ENCODE measurements at regions not wholly inside any gene's neighbourhood (a gene's known extent, or its start where the extent isn't known, plus 50 kb on each side); places are given as distances from the start of the nearest gene placed in this dataset.

DNA sequence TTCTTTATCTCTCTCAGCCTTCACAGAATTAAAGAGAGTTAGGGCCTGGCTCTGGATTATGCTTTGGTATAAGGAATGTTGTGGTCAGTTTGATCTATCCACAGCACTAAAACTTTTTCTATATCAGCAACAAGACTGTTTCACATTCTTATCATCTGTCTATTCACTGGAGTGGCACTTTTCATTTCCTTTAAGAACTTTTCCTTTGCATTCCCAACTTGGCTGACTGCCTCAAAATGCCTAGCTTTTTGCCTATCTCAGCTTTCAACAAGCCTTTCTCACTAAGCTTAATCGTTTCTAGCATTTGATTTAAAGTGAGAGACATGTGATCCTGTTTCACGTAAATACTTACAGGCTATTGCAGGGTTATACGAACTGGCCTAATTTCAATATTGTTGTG is 471.8 kb downstream of the GBE1 start:
- TF ChIP-seq TAF1 (IDR thresholded peaks at IDR 0.05; ENCODE audit: borderline replicate concordance, low read depth, low read length) (no peak), POLR2A (IDR thresholded peaks at IDR 0.05; ENCODE audit: low read depth, low read length) (no peak), POLR2AphosphoS5 (IDR thresholded peaks at IDR 0.05; ENCODE audit: low read depth, low read length) (no peak)
